Smooth muscle cell (in vitro differentiated cells): ENCODE measurements at regions not wholly inside any gene's neighbourhood (a gene's known extent, or its start where the extent isn't known, plus 50 kb on each side); places are given as distances from the start of the nearest gene placed in this dataset.

ENCODE experiments used
- DNase-seq: peaks from one replicate; lab custom pipeline; 2025; ENCODE audit not compliant: unreplicated experiment; lab: John Stamatoyannopoulos, UW
- H2AFZ ChIP-seq: fragments of 200-600 bp; sonication (generic); 2 replicates; pipeline ENCODE4 v1.6.0; 2016; ENCODE audit warnings: antibody characterized with exemption, low read depth, mild to moderate bottlenecking
- H3F3A ChIP-seq: fragments of 200-600 bp; sonication (generic); 2 replicates; pipeline ENCODE4 v1.6.0; 2017; ENCODE audit warnings: antibody characterized with exemption, low read depth
- H3K27ac ChIP-seq: fragments of 200-600 bp; sonication (generic); 2 replicates; pipeline ENCODE4 v1.5.1; 2016; ENCODE audit warnings: low read depth, mild to moderate bottlenecking
- H3K27me3 ChIP-seq: fragments of 200-600 bp; sonication (generic); 2 replicates; pipeline ENCODE4 v1.6.1; 2016; ENCODE audit warnings: low read depth, mild to moderate bottlenecking
- H3K36me3 ChIP-seq: fragments of 200-600 bp; sonication (generic); 2 replicates; pipeline ENCODE4 v1.5.1; 2016; ENCODE audit warnings: low read depth
- H3K4me1 ChIP-seq: fragments of 200-600 bp; sonication (generic); 2 replicates; pipeline ENCODE4 v1.5.1; 2016; ENCODE audit warnings: low read depth
- H3K4me2 ChIP-seq: fragments of 200-600 bp; sonication (generic); 2 replicates; pipeline ENCODE4 v1.6.0; 2016; ENCODE audit warnings: mild to moderate bottlenecking
- H3K4me3 ChIP-seq: fragments of 200-600 bp; sonication (generic); 2 replicates; pipeline ENCODE4 v1.5.1; 2016; ENCODE audit warnings: mild to moderate bottlenecking
- H3K79me2 ChIP-seq: fragments of 200-600 bp; sonication (generic); 2 replicates; pipeline ENCODE4 v1.6.0; 2016; ENCODE audit warnings: low read depth, mild to moderate bottlenecking
- H3K9ac ChIP-seq: fragments of 200-600 bp; sonication (generic); 2 replicates; pipeline ENCODE4 v1.6.0; 2016; ENCODE audit warnings: low read depth
- H3K9me3 ChIP-seq: fragments of 200-600 bp; sonication (generic); replicated peaks from 2 replicates; pipeline ENCODE4 v1.5.1; 2016; ENCODE audit warnings: low read depth
- H4K20me1 ChIP-seq: fragments of 200-600 bp; sonication (generic); 2 replicates; pipeline ENCODE4 v1.6.0; 2016; ENCODE audit warnings: low read depth
- CTCF ChIP-seq: fragments of 200-600 bp; sonication (generic); IDR thresholded peaks from 2 replicates; pipeline ENCODE4 v1.5.1; 2017; ENCODE audit warnings: borderline replicate concordance, mild to moderate bottlenecking, antibody characterized with exemption; ENCODE audit not compliant: insufficient read depth, poor library complexity, severe bottlenecking
- WGBS: methylation state at CpG from one replicate; pipeline ENCODE4 v1.1.7; 2016; ENCODE audit warnings: low lambda C conversion rate; 5-methylcytosine and 5-hydroxymethylcytosine counted together

GRCh38 chr18:27312153-27312552 is 127.0 kb upstream of the CHST9 start:
- no peaks in the 10 kb centered on the region for H4K20me1 ChIP-seq
- 81% methylated on average over 1 of the region's 1 CpG for WGBS

GRCh38 chr18:27311114-27311513 is 126.0 kb upstream of the CHST9 start:
- H3K4me2 ChIP-seq, result no peak overlapping the region
- no peak for DNase-seq
- WGBS, result 95% methylated on average over 2 of the region's 2 CpGs

More at GRCh38 chr18:27312153-27312552, 127.0 kb upstream of the CHST9 start:
- no peak overlapping the region for H3K4me2 ChIP-seq
- no peaks in the 10 kb centered on the region for H3K9me3 ChIP-seq
- no peaks in the 10 kb centered on the region for H3K4me1 ChIP-seq
- H3K4me3 ChIP-seq, result no peak overlapping the region
- H3K9ac ChIP-seq, result no peak overlapping the region
- no peaks in the 10 kb centered on the region for H3K36me3 ChIP-seq
- H3K27me3 ChIP-seq, result no peaks in the 10 kb centered on the region
- no peak overlapping the region for H3K27ac ChIP-seq
- no peak for TF ChIP-seq CTCF
- H2AFZ ChIP-seq, result no peak overlapping the region
- H3K79me2 ChIP-seq, result no peaks in the 10 kb centered on the region
- DNase-seq, result no peak
- no peaks in the 10 kb centered on the region for H3F3A ChIP-seq

GRCh38 chr18:27301615-27302378 is 116.7 kb upstream of the CHST9 start:
- no peaks in the 10 kb centered on the region for H3K4me1 ChIP-seq
- H3F3A ChIP-seq, result no peaks in the 10 kb centered on the region
- H3K9me3 ChIP-seq, result no peaks in the 10 kb centered on the region
- H3K27ac ChIP-seq, result no peak overlapping the region
- no peaks in the 10 kb centered on the region for H3K27me3 ChIP-seq
- no peak overlapping the region for H3K4me2 ChIP-seq
- no peaks in the 10 kb centered on the region for H4K20me1 ChIP-seq
- no peak overlapping the region for H2AFZ ChIP-seq
- no peaks in the 10 kb centered on the region for H3K36me3 ChIP-seq
- WGBS, result 75% methylated on average over 5 of the region's 5 CpGs
- no peak overlapping the region for H3K9ac ChIP-seq
- no peak overlapping the region for H3K4me3 ChIP-seq
- DNase-seq, result no peak
- H3K79me2 ChIP-seq, result no peaks in the 10 kb centered on the region
- TF ChIP-seq CTCF, result no peak

More at GRCh38 chr18:27311114-27311513, 126.0 kb upstream of the CHST9 start:
- Histone ChIP-seq H3K9ac (no peak overlapping the region), H3K4me3 (no peak overlapping the region), H3K27ac (no peak overlapping the region), H3K9me3 (no peaks in the 10 kb centered on the region), H3K79me2 (no peaks in the 10 kb centered on the region), H2AFZ (no peak overlapping the region), H3K36me3 (no peaks in the 10 kb centered on the region), H3K4me1 (no peaks in the 10 kb centered on the region), H3K27me3 (no peaks in the 10 kb centered on the region), H4K20me1 (no peaks in the 10 kb centered on the region), H3F3A (no peaks in the 10 kb centered on the region)
- TF ChIP-seq CTCF, result no peak
